Fibroblast of mammary gland (primary cell): ENCODE measurements at regions not wholly inside any gene's neighbourhood (a gene's known extent, or its start where the extent isn't known, plus 50 kb on each side); places are given as distances from the start of the nearest gene placed in this dataset.

Experiments used
- DNase-seq: peaks from one replicate; pipeline ENCODE4 v3.0.0-alpha.2; 2010; ENCODE audit warnings: low read depth
- H3K4me3 ChIP-seq: 2 replicates; pipeline ENCODE4 v1.5.1; 2011; ENCODE audit warnings: low read depth, mild to moderate bottlenecking, low read length, moderate library complexity; ENCODE audit not compliant: control insufficient read depth
- CTCF ChIP-seq: conservative IDR thresholded peaks from 2 replicates; pipeline ENCODE4 v1.5.1; 2011; ENCODE audit warnings: low read depth, low read length, inconsistent platforms; ENCODE audit not compliant: control insufficient read depth, insufficient read depth

GRCh38 chr11:87374038-87374807 is 336.5 kb downstream of the TMEM135 start:
- no peak overlapping the region for H3K4me3 ChIP-seq
- DNase-seq, result no peak
- no peak for TF ChIP-seq CTCF
